ENCODE measurements at regions not wholly inside any gene's neighbourhood (a gene's known extent, or its start where the extent isn't known, plus 50 kb on each side); places are given as distances from the start of the nearest gene placed in this dataset.

- TF ChIP-seq POLR2A (IDR thresholded peaks at IDR 0.05): no peak
- TF ChIP-seq CTCF (IDR thresholded peaks at IDR 0.05): no peak
Observed at GRCh38 chr10:132487241-132488135, 50.1 kb upstream of the INPP5A start.

Data from breast epithelium (tissue), 3 donors.